ENCODE measurements at regions not wholly inside any gene's neighbourhood (a gene's known extent, or its start where the extent isn't known, plus 50 kb on each side); places are given as distances from the start of the nearest gene placed in this dataset.
A peak's percentile ranks its signal among the peaks of the same experiment; 100 is the strongest.
"Not testable (repeated sequence)": the region's sequence is repeated elsewhere in the genome, so short reads cannot be mapped to it uniquely, and the experiment has no call there.

GRCh38 chr13:76829572-76830327 lies 56.5 kb downstream of the KCTD12 start:
- Mint-ChIP-seq H3K4me1 (peaks cover 3% of the 10 kb centered on the region), H3K27ac (no peak overlapping the region), H3K27me3 (no peaks in the 10 kb centered on the region), H3K9me3 (no peaks in the 10 kb centered on the region), H3K36me3 (no peaks in the 10 kb centered on the region), H3K4me3 (no peak overlapping the region)
- POLR2A ChIA-PET, result no interaction called here
- no peak for DNase-seq
- ATAC-seq (ENCODE audit: low read depth), result no peak

- H3K4me3 Mint-ChIP-seq, result no peak overlapping the region
- POLR2A ChIA-PET, result no interaction called here
- peaks cover 3% of the 10 kb centered on the region for H3K4me1 Mint-ChIP-seq
- no peak for ATAC-seq (ENCODE audit: low read depth)
- H3K27me3 Mint-ChIP-seq, result no peaks in the 10 kb centered on the region
- no peaks in the 10 kb centered on the region for H3K9me3 Mint-ChIP-seq
- H3K36me3 Mint-ChIP-seq, result no peaks in the 10 kb centered on the region
- no peak overlapping the region for H3K27ac Mint-ChIP-seq
- DNase-seq, result no peak
Observed at GRCh38 chr13:76828316-76828741, 57.9 kb downstream of the KCTD12 start.

- no peak for ATAC-seq (ENCODE audit: low read depth)
Observed at GRCh38 chr13:76826527-76826926, 59.7 kb downstream of the KCTD12 start.

GRCh38 chr13:76825430-76825829 lies 60.8 kb downstream of the KCTD12 start:
- POLR2A ChIA-PET, result no interaction called here
- H3K9me3 Mint-ChIP-seq, result no peaks in the 10 kb centered on the region
- no peak overlapping the region for H3K27ac Mint-ChIP-seq
- H3K27me3 Mint-ChIP-seq, result no peaks in the 10 kb centered on the region
- no peak for DNase-seq
- ATAC-seq (ENCODE audit: low read depth), result no peak
- H3K4me1 Mint-ChIP-seq, result peaks cover 3% of the 10 kb centered on the region
- H3K4me3 Mint-ChIP-seq, result no peak overlapping the region
- no peaks in the 10 kb centered on the region for H3K36me3 Mint-ChIP-seq

More at GRCh38 chr13:76826527-76826926, 59.7 kb downstream of the KCTD12 start:
- POLR2A ChIA-PET, result no interaction called here
- Mint-ChIP-seq H3K4me3 (no peak overlapping the region), H3K36me3 (no peaks in the 10 kb centered on the region), H3K9me3 (no peaks in the 10 kb centered on the region), H3K27ac (no peak overlapping the region), H3K27me3 (no peaks in the 10 kb centered on the region), H3K4me1 (peaks cover 3% of the 10 kb centered on the region)
- DNase-seq, result no peak

- ATAC-seq (ENCODE audit: low read depth) (no peak), DNase-seq (no peak)
- no peak overlapping the region for H3K27ac Mint-ChIP-seq
- H3K9me3 Mint-ChIP-seq, result no peaks in the 10 kb centered on the region
- no peak overlapping the region for H3K4me3 Mint-ChIP-seq
- peaks cover 3% of the 10 kb centered on the region for H3K27me3 Mint-ChIP-seq
- no peaks in the 10 kb centered on the region for H3K36me3 Mint-ChIP-seq
- POLR2A ChIA-PET, result no interaction called here
- peaks cover 3% of the 10 kb centered on the region for H3K4me1 Mint-ChIP-seq
Observed at GRCh38 chr13:76823969-76824368, 62.2 kb downstream of the KCTD12 start.

- Mint-ChIP-seq H3K9me3 (no peaks in the 10 kb centered on the region), H3K27ac (no peak overlapping the region), H3K4me1 (no peaks in the 10 kb centered on the region), H3K4me3 (no peak overlapping the region), H3K36me3 (no peaks in the 10 kb centered on the region), H3K27me3 (peaks cover 7% of the 10 kb centered on the region)
- DNase-seq (no peak), ATAC-seq (ENCODE audit: low read depth) (peak; percentile 45)
- POLR2A ChIA-PET, result no interaction called here
Observed at GRCh38 chr13:76822698-76823267, 63.4 kb downstream of the KCTD12 start.

- H3K4me3 Mint-ChIP-seq; ATAC-seq (ENCODE audit: low read depth); H3K4me1 Mint-ChIP-seq; DNase-seq; POLR2A ChIA-PET; H3K36me3 Mint-ChIP-seq; H3K9me3 Mint-ChIP-seq; H3K27ac Mint-ChIP-seq: not testable (repeated sequence)
- peaks cover 11% of the 10 kb centered on the region for H3K27me3 Mint-ChIP-seq
Observed at GRCh38 chr13:76821222-76821621, 65.0 kb downstream of the KCTD12 start.

- Mint-ChIP-seq H3K9me3 (no peaks in the 10 kb centered on the region), H3K4me1 (no peaks in the 10 kb centered on the region), H3K27ac (no peak overlapping the region), H3K4me3 (no peak overlapping the region), H3K36me3 (no peaks in the 10 kb centered on the region), H3K27me3 (peaks cover 14% of the 10 kb centered on the region)
- POLR2A ChIA-PET, result no interaction called here
- DNase-seq (no peak), ATAC-seq (ENCODE audit: low read depth) (no peak)
Observed at GRCh38 chr13:76820759-76821158, 65.4 kb downstream of the KCTD12 start.

GRCh38 chr13:76816394-76816793 lies 69.8 kb downstream of the KCTD12 start:
- Mint-ChIP-seq H3K9me3 (no peaks in the 10 kb centered on the region), H3K36me3 (no peaks in the 10 kb centered on the region), H3K4me1 (no peaks in the 10 kb centered on the region), H3K27ac (no peak overlapping the region), H3K27me3 (peaks cover 16% of the 10 kb centered on the region), H3K4me3 (no peak overlapping the region)
- POLR2A ChIA-PET, result no interaction called here
- ATAC-seq (ENCODE audit: low read depth) (no peak), DNase-seq (no peak)

GRCh38 chr13:76815344-76815743 lies 70.9 kb downstream of the KCTD12 start:
- H3K4me3 Mint-ChIP-seq, result no peak overlapping the region
- H3K27me3 Mint-ChIP-seq, result peaks cover 16% of the 10 kb centered on the region
- H3K27ac Mint-ChIP-seq, result no peak overlapping the region
- POLR2A ChIA-PET, result no interaction called here
- no peaks in the 10 kb centered on the region for H3K4me1 Mint-ChIP-seq
- ATAC-seq (ENCODE audit: low read depth) (no peak), DNase-seq (no peak)
- H3K36me3 Mint-ChIP-seq, result no peaks in the 10 kb centered on the region
- no peaks in the 10 kb centered on the region for H3K9me3 Mint-ChIP-seq

- ATAC-seq (ENCODE audit: low read depth), result no peak
- POLR2A ChIA-PET, result no interaction called here
Observed at GRCh38 chr13:76813891-76814290, 72.3 kb downstream of the KCTD12 start.

GRCh38 chr13:76813000-76813691 lies 73.1 kb downstream of the KCTD12 start:
- H3K27ac Mint-ChIP-seq, result no peak overlapping the region
- H3K9me3 Mint-ChIP-seq, result peaks cover 2% of the 10 kb centered on the region
- H3K36me3 Mint-ChIP-seq, result no peaks in the 10 kb centered on the region
- POLR2A ChIA-PET, result no interaction called here
- DNase-seq (no peak), ATAC-seq (ENCODE audit: low read depth) (no peak)
- peaks cover 9% of the 10 kb centered on the region for H3K27me3 Mint-ChIP-seq
- H3K4me1 Mint-ChIP-seq, result no peaks in the 10 kb centered on the region
- no peak overlapping the region for H3K4me3 Mint-ChIP-seq

More at GRCh38 chr13:76813891-76814290, 72.3 kb downstream of the KCTD12 start:
- no peaks in the 10 kb centered on the region for H3K36me3 Mint-ChIP-seq
- peaks cover 2% of the 10 kb centered on the region for H3K9me3 Mint-ChIP-seq
- DNase-seq, result no peak
- no peak overlapping the region for H3K27ac Mint-ChIP-seq
- H3K4me3 Mint-ChIP-seq, result no peak overlapping the region
- no peaks in the 10 kb centered on the region for H3K4me1 Mint-ChIP-seq
- H3K27me3 Mint-ChIP-seq, result peaks cover 14% of the 10 kb centered on the region

GRCh38 chr13:76812206-76812897 lies 73.9 kb downstream of the KCTD12 start:
- Mint-ChIP-seq H3K4me1 (no peaks in the 10 kb centered on the region), H3K27me3 (peaks cover 9% of the 10 kb centered on the region), H3K4me3 (no peak overlapping the region), H3K27ac (no peak overlapping the region), H3K36me3 (no peaks in the 10 kb centered on the region), H3K9me3 (peaks cover 2% of the 10 kb centered on the region)
- DNase-seq, result no peak
- ATAC-seq (ENCODE audit: low read depth), result no peak
- POLR2A ChIA-PET, result no interaction called here

Measured in activated naive CD8-positive, alpha-beta T cell treated with anti-CD3 and anti-CD28 coated beads, Interleukin-2, amount 10 ng/mL, durations not matched to agents 7 days and 5 days (primary cell).